B cell (primary cell): ENCODE measurements at regions not wholly inside any gene's neighbourhood (a gene's known extent, or its start where the extent isn't known, plus 50 kb on each side); places are given as distances from the start of the nearest gene placed in this dataset.

ENCODE experiments used
- CTCF ChIP-seq: fragments of 200-600 bp; IDR thresholded peaks from one replicate; pipeline ENCODE4 v1.8.0; 2022; ENCODE audit warnings: antibody characterized with exemption, mild to moderate bottlenecking
- EZH2 ChIP-seq: IDR thresholded peaks from 2 replicates; pipeline ENCODE4 v1.6.1; 2012; ENCODE audit warnings: borderline replicate concordance, low read depth, mild to moderate bottlenecking, moderate library complexity, low read length; ENCODE audit not compliant: insufficient read depth, poor library complexity, severe bottlenecking

GRCh38 chr1:185495898-185496297 lies 178.9 kb upstream of the IVNS1ABP start:
- TF ChIP-seq CTCF, result no peak
- no peak for TF ChIP-seq EZH2
